CD14-positive monocyte (primary cell): ENCODE measurements at regions not wholly inside any gene's neighbourhood (a gene's known extent, or its start where the extent isn't known, plus 50 kb on each side); places are given as distances from the start of the nearest gene placed in this dataset.

ENCODE experiments used
- DNase-seq, 3 donors: peaks; one replicate each; pipeline ENCODE4 v3.0.0-alpha.2; 2011 to 2022
- H2AFZ ChIP-seq: 2 replicates; pipeline ENCODE4 v1.6.0; 2012; ENCODE audit warnings: mild to moderate bottlenecking, low read depth, low read length, inconsistent platforms; ENCODE audit not compliant: insufficient read depth, poor library complexity, severe bottlenecking
- H3K27ac ChIP-seq, 2 donors: 1 replicate in 1 of 2; 2 replicates in 1 of 2; pipeline ENCODE4 v1.5.1; 2012 to 2013; ENCODE audit warnings: low read length in 2 of 2, control low read depth in 1 of 2, inconsistent platforms in 1 of 2, low read depth in 1 of 2, mild to moderate bottlenecking in 1 of 2
- H3K27me3 ChIP-seq, 2 donors: one replicate each; pipeline versions ENCODE4 v1.6.0 to v1.6.1; 2011 to 2013; ENCODE audit warnings: low read length in 2 of 2; ENCODE audit not compliant: control insufficient read depth in 2 of 2, insufficient read depth in 2 of 2
- H3K36me3 ChIP-seq, 2 donors: replicated peaks in 1 of 2; 1 replicate in 1 of 2; 2 replicates in 1 of 2; pipeline versions ENCODE4 v1.5.1 to v1.6.1; 2012 to 2013; ENCODE audit warnings: low read length in 2 of 2, control low read depth in 1 of 2, inconsistent platforms in 1 of 2, mild to moderate bottlenecking in 1 of 2; ENCODE audit not compliant: insufficient read depth in 2 of 2, control insufficient read depth in 1 of 2
- H3K4me1 ChIP-seq, 2 donors: 1 replicate in 1 of 2; 2 replicates in 1 of 2; pipeline versions ENCODE4 v1.5.1 to v1.6.1; 2012 to 2013; ENCODE audit warnings: low read length in 2 of 2, control low read depth in 1 of 2, inconsistent platforms in 1 of 2, mild to moderate bottlenecking in 1 of 2, moderate library complexity in 1 of 2; ENCODE audit not compliant: insufficient read depth in 2 of 2, control insufficient read depth in 1 of 2
- H3K4me2 ChIP-seq: replicated peaks from 2 replicates; pipeline ENCODE3; 2012; ENCODE audit warnings: low read length, moderate library complexity, mild to moderate bottlenecking; ENCODE audit not compliant: poor library complexity, severe bottlenecking; ENCODE audit errors: extremely low read depth
- H3K4me3 ChIP-seq, 3 experiments: fragments of 200-600 bp in 1 of 3; sonication (generic) in 1 of 3; replicated peaks in 1 of 3; 1 replicate in 2 of 3; 2 replicates in 1 of 3; pipeline ENCODE4 v1.5.1; 2011 to 2013; ENCODE audit warnings: low read length in 3 of 3, mild to moderate bottlenecking in 3 of 3, control low read depth in 2 of 3, low read depth in 2 of 3, inconsistent platforms in 1 of 3, moderate library complexity in 1 of 3
- H3K79me2 ChIP-seq: 2 replicates; pipeline ENCODE4 v1.6.0; 2012; ENCODE audit warnings: mild to moderate bottlenecking, control low read depth, inconsistent platforms, low read length, moderate library complexity; ENCODE audit not compliant: insufficient read depth
- H3K9ac ChIP-seq: 2 replicates; pipeline ENCODE4 v1.6.0; 2017; ENCODE audit warnings: low read length, mild to moderate bottlenecking; ENCODE audit not compliant: insufficient read depth, poor library complexity, severe bottlenecking
- H3K9me3 ChIP-seq, 2 donors: replicated peaks in 1 of 2; 1 replicate in 1 of 2; 2 replicates in 1 of 2; pipeline versions ENCODE4 v1.5.1 to v1.6.1; 2012 to 2013; ENCODE audit warnings: low read length in 2 of 2, control low read depth in 1 of 2; ENCODE audit not compliant: control insufficient read depth in 1 of 2, insufficient read depth in 1 of 2
- H4K20me1 ChIP-seq: 2 replicates; pipeline ENCODE4 v1.6.0; 2012; ENCODE audit warnings: mild to moderate bottlenecking, low read length, control low read depth, moderate library complexity; ENCODE audit not compliant: insufficient read depth
- H3K27ac Mint-ChIP-seq, 7 donors: one replicate each; pipeline ENCODE4 v1.8.0; 2020; ENCODE audit warnings: mild to moderate bottlenecking in 7 of 7, mixed read lengths in 7 of 7, moderate library complexity in 6 of 7, inconsistent platforms in 2 of 7
- H3K27me3 Mint-ChIP-seq, 3 donors: one replicate each; pipeline ENCODE4 v1.8.0; 2021 to 2022; ENCODE audit warnings: low read depth in 3 of 3, mild to moderate bottlenecking in 3 of 3, mixed read lengths in 3 of 3, moderate library complexity in 3 of 3, inconsistent platforms in 1 of 3
- H3K36me3 Mint-ChIP-seq, 2 donors: one replicate each; pipeline ENCODE4 v1.8.0; 2020; ENCODE audit warnings: mixed read lengths in 2 of 2, inconsistent platforms in 1 of 2, mild to moderate bottlenecking in 1 of 2
- H3K4me1 Mint-ChIP-seq: one replicate; pipeline ENCODE4 v1.8.0; 2020; ENCODE audit warnings: mild to moderate bottlenecking, mixed read lengths
- H3K4me3 Mint-ChIP-seq, 2 donors: one replicate each; pipeline ENCODE4 v1.8.0; 2020; ENCODE audit warnings: mild to moderate bottlenecking in 2 of 2, mixed read lengths in 2 of 2, moderate library complexity in 1 of 2
- H3K9me3 Mint-ChIP-seq, 7 donors: one replicate each; pipeline ENCODE4 v1.8.0; 2020 to 2022; ENCODE audit warnings: mixed read lengths in 7 of 7, mild to moderate bottlenecking in 6 of 7, moderate library complexity in 6 of 7, inconsistent platforms in 2 of 7
- CTCF ChIP-seq: fragments of 200-600 bp; IDR thresholded peaks from one replicate; pipeline ENCODE4 v1.8.0; 2022; ENCODE audit warnings: antibody characterized with exemption, mild to moderate bottlenecking
- WGBS: methylation state at CpG from one replicate; pipeline ENCODE4 v1.1.5; 2013; ENCODE audit warnings: missing lambda C conversion rate; ENCODE audit not compliant: insufficient coverage; 5-methylcytosine and 5-hydroxymethylcytosine counted together
- intact Hi-C, 2 donors: fragments of 100-400 bp; cut with micrococcal nuclease; formaldehyde crosslinking; loops; one replicate each; pipeline versions ENCODE4 v1.15.0 to v1.15.1; 2023

GRCh38 chr1:54480525-54480848 is 67.5 kb upstream of the ACOT11 start:
- peaks cover 1% of the 10 kb centered on the region in 2 donors for H3K36me3 Mint-ChIP-seq
- Histone ChIP-seq H3K4me3 (peak overlapping the region in 1 of 3 experiments; percentile 14), H4K20me1 (no peaks in the 10 kb centered on the region), H2AFZ (peak overlapping the region; percentile 17), H3K27ac (no peak overlapping the region), H3K4me2 (peak overlapping the region; percentile 31), H3K4me1 (peaks cover 36 to 67% of the 10 kb centered on the region in 2 donors), H3K79me2 (no peaks in the 10 kb centered on the region), H3K9ac (no peak overlapping the region), H3K36me3 (no peaks in the 10 kb centered on the region), H3K27me3 (peaks cover 4 to 13% of the 10 kb centered on the region in 2 donors), H3K9me3 (no peaks in the 10 kb centered on the region)
- peaks cover 12 to 23% (median 19%) of the 10 kb centered on the region in 3 donors for H3K27me3 Mint-ChIP-seq
- 0% methylated on average over 1 of the region's 4 CpGs for WGBS
- no peak for DNase-seq
- TF ChIP-seq CTCF, result no peak
- intact Hi-C loops, result loop anchor here in 1 of 2 donors (10.0 kb wide), 1 partner anchor 596 kb away; the partner anchor contains the start of gene YIPF1
- H3K4me3 Mint-ChIP-seq, result peak overlapping the region in 1 of 2 donors; percentile 39
- H3K4me1 Mint-ChIP-seq, result peaks cover 59% of the 10 kb centered on the region
- peaks cover 0 to 8% (median 2%) of the 10 kb centered on the region in 7 donors for H3K9me3 Mint-ChIP-seq
- peak overlapping the region in 4 of 7 donors; percentile 10 to 69 (median 39) for H3K27ac Mint-ChIP-seq

GRCh38 chr1:54479841-54480524 is 68.0 kb upstream of the ACOT11 start:
- Histone ChIP-seq H3K4me1 (peaks cover 36 to 67% of the 10 kb centered on the region in 2 donors), H3K27me3 (peaks cover 8 to 18% of the 10 kb centered on the region in 2 donors), H2AFZ (peak overlapping the region; percentile 17), H4K20me1 (no peaks in the 10 kb centered on the region), H3K9me3 (no peaks in the 10 kb centered on the region), H3K27ac (no peak overlapping the region), H3K79me2 (no peaks in the 10 kb centered on the region), H3K9ac (no peak overlapping the region), H3K4me2 (peak overlapping the region; percentile 31), H3K36me3 (no peaks in the 10 kb centered on the region), H3K4me3 (peak overlapping the region in 1 of 3 experiments; percentile 14)
- H3K4me3 Mint-ChIP-seq, result peak overlapping the region in 1 of 2 donors; percentile 39
- WGBS, result 76% methylated on average over 7 of the region's 7 CpGs
- H3K27ac Mint-ChIP-seq, result peak overlapping the region in 3 of 7 donors; percentile 10 to 61 (median 37)
- TF ChIP-seq CTCF, result no peak
- intact Hi-C loops, result loop anchor here in 1 of 2 donors (10.0 kb wide), 1 partner anchor 595 kb away; the partner anchor contains the start of gene YIPF1
- peaks cover 0 to 8% (median 2%) of the 10 kb centered on the region in 7 donors for H3K9me3 Mint-ChIP-seq
- peaks cover 59% of the 10 kb centered on the region for H3K4me1 Mint-ChIP-seq
- peaks cover 17 to 28% (median 24%) of the 10 kb centered on the region in 3 donors for H3K27me3 Mint-ChIP-seq
- no peak for DNase-seq
- H3K36me3 Mint-ChIP-seq, result peaks cover 4 to 6% of the 10 kb centered on the region in 2 donors
